Hematopoietic multipotent progenitor cell treated with erythropoietin and hydrocortisone succinate and interleukin-3 and kit ligand, for 8 days (in vitro differentiated cells): ENCODE measurements at regions not wholly inside any gene's neighbourhood (a gene's known extent, or its start where the extent isn't known, plus 50 kb on each side); places are given as distances from the start of the nearest gene placed in this dataset.

Source experiments
- DNase-seq: peaks from one replicate; pipeline ENCODE4 v3.0.0-alpha.2; 2015

DNA sequence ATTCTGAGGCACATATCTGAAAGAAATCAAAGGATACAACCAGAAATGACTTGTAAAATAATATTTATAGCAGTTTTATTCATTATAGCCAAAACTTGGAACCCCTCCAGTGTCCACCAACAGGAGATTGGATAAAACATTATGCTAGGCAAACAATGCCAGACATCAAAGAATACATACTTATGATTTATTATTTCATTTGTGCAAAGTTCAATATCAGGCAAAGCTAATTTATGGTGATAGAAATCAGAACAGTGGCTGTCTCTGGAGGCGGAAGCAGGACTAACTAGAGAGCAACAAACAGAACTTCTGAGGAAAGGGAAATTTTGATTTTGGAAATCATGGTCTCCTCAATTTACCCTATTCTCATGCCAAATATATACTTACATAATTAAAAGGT is 193.1 kb downstream of the ICE1 start:
- no peak for DNase-seq

- no peak for DNase-seq
Observed at GRCh38 chr5:5613261-5613990, 190.9 kb downstream of the ICE1 start.

DNA sequence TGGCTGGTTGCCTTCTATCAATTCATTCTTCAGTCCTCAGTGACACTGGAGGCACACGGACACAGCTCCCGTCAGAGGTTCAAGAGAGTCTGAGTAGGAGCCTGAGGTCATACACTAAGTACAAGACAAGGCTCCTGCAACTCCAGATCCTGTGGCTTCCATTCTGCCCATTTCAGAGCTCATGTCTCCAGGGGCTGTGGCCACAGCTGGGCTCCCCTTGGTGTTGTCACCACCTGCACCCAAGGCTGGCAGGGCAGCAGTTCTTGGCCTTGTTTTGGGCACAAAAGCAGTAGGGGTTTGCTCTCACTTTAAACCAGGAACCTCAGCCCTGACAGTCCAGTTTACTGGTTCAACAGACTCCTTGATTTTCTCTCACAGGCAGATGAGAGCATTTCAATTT is 189.6 kb downstream of the ICE1 start:
- no peak for DNase-seq

GRCh38 chr5:5609935-5610334 is 187.5 kb downstream of the ICE1 start:
- DNase-seq = no peak

DNA sequence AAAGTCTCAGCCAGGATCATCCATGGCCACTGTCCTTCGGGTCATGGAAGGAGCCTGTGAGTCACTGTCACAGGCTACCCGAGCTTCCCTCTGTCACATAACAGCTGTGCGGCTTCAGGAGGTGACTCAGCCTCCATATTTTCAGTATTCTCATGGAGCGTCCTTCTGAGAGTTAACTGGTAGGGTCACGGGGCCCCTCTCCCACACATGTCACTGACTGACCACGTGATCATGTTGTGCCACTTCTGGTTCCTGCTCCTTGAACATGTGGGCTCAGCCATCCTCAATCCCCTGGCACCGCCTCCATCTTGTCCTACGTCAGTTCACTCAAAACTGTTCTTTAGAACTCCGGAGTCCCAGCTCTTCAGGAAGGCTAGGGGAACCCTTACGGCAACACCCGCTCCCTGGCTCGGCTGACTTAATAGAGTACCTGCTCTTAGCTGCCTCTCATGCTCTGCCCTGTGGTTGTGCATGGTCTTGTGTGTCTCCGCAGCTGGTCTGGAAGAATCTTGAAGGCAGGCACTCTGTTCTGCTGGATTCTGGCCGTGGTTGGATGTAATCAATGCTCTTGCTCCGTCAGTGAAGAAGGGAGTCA is 182.8 kb downstream of the ICE1 start:
- no peak for DNase-seq

- DNase-seq = no peak
Observed at GRCh38 chr5:5602554-5602953, 180.1 kb downstream of the ICE1 start.

DNA sequence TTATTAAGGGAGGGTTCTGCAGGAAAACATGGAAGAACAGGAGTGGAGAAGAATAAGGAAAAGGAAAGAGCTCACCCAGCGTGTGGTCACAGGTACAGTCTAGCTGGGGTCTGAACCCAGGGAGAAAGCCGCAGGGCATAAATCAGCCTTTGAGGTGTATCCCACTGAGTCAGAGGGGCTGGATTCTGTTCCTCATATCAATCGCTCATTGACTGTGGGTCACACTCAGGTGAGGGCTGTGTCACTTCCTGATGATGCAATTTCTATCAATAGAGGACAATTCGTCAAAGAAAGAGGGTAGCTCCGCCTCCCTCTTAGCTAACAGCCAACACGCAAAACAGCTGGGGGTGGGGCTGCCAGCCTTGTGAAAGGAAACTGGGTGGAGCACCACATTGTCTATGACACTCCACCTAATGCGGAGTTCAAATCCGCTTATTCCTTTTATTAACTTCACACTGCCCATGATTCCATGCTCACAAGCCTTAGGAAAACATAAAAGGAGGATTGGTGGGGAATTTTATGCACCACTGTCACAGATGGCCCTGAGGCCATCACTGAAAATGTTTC is 176.2 kb downstream of the ICE1 start:
- DNase-seq = no peak

DNA sequence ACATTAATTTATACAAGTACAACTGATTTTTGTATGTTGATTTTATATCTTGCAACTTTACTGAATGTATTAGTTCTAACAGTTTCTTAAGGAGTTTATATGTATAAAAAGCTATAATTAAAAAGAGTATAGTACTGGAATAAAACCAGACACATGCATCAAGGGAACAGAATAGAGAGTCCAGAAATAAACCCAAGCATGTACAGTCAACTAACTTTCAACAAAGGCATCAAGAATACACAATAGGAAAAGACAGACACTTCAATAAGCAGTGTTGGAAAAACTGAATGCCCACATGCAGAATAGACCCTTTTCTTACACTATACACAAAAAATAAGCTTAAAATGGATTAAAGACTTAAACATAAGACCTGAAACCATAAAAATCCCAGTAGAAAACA is 170.9 kb downstream of the ICE1 start:
- DNase-seq = no peak

DNA sequence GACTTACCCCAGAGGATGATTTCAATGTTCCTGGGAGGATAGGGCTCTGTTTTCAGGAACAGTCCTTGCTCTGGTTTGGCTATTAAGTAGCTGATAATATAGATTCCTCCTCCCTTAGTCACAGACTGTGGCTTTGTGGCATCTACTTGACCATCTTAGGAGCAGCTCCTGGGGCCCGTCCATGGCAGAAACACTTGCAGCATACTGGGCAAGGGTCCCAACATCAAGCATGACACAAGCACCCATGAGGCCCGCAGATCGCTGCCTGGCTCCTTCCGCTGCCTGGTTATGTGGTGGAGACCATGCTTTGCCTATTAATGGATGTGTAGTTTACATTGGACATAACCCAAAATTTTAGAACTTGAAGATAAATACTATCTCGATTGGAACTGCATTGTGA is 170.1 kb downstream of the ICE1 start:
- no peak for DNase-seq

GRCh38 chr5:5591567-5591966 is 169.1 kb downstream of the ICE1 start:
- no peak for DNase-seq

DNA sequence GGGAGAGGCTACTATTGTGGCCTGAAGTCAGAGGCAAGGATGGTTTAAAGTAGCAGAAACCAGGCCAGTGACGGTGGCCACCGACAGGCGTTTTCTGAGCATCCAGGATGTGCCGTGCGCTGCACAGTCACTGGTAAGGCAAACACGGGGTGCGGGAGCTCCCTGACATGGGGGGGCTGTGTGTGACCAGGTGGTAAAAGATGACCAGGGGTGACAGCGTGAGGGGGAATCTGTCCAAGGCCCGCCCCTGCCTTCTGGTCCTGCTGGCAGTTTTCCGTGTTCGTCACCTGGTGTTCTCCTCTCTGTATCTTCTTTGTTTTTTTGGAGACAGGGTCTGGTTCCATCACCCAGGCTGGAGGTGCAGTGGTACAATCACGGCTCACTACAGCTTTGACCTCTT is 167.4 kb downstream of the ICE1 start:
- no peak for DNase-seq

DNA sequence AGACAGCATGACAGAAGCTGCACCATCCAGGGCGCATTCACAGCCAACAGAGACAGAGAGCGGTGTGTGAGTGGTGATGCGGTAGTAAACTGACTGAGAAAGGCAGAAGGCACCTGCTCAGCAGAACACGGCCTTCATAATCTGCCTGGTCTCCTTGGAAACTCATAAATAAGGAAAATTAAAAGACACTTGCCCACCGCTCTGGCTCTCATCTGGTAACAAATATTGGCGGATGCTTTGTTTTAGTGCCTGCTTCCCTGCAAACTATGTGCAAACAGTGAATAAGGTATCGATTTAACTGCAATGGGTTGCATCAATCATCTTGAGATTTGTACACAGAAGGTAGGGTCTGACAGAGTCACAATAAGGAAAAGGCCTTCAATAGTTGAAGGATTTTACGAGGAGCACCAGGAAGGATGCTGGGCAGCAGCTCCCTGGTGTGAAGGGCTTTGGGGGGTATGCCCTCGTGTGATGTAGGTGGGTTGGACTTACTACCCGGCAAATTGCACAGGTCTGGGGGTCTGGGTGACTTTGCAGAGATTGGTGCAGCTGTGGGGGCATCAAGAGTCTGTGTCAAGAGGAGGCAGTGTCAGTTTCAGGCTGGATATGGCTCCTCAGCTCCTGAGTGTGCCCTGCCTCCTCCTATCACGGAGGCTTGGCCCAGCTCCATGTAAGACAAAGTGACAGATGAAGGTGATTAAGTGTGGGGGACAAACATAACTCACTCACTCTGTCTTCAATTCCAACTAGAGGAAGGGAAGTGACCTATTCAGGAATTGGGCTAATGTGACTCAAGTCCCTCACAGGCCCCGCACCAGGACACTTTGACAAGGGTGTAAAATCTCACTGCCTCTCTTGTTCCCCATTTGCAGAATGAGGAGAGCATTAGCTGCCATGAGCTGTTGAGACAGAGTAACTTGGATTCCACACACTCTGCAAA is 166.7 kb downstream of the ICE1 start:
- no peak for DNase-seq

GRCh38 chr5:5588386-5588785 is 165.9 kb downstream of the ICE1 start:
- no peak for DNase-seq

DNA sequence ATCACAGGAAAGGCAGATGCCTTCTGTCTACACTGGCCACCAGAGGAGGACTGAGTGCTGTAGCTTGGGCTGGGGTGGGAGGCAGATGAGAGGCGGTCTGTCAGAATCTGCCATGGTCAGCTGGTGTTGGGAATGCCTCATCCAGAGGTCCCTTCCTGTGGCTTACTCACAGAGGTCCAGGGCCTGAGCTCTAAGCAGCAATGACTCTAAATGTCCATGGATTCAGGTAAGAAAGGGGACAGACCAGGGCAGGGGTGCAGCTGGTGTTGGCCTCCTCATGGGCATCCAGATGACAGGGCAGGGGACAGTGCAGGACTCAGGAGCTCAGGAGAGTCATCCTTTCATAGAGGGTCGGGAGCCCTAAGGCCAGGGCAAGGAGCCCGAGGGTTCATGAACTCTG is 165.0 kb downstream of the ICE1 start:
- no peak for DNase-seq

GRCh38 chr5:5586721-5587120 is 164.2 kb downstream of the ICE1 start:
- no peak for DNase-seq

GRCh38 chr5:5585751-5586341 is 163.4 kb downstream of the ICE1 start:
- no peak for DNase-seq

DNA sequence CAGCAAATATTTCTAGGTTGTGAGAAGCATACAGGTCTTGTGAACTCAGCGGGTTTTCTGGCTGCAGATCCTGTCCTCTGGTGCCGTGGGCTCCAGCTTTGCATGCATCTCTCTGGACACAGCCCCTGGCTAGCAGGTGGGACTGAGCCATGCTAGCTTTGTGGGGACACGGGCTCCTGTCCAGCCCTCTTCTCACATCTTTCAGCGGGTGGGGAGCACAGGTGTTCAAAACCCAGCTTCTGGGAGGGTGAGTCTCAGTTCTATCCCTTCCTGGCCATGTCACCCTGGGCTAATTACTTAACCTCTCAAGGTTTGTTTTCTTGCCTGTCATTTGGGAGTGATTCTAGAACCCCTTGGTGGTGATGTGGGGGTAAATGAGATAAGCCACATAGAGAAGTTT is 162.3 kb downstream of the ICE1 start:
- no peak for DNase-seq

DNA sequence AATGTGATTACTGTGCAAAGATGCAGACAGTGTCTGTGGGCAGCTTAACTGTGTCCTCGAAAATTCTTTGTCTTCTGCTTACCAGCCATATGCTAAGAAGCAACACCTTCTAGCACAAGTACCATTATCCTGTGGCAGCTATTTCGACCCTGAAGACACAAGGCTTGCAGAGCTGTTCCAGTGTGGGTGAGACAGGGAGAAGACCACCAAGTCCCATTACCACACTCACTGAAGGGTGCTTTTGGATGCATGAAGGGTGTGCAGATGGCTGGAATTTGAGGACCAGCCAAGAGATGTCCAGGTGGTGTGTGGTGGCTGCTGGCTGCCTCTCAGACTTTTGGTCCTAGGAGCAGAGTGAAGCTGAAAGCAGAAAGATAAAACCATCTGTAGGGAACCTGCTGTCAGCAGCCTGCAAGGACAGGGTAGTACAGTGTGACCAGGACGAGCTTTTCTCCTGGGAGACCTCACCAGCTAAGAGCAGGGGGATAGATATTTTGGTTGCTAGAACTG is 161.8 kb downstream of the ICE1 start:
- DNase-seq = no peak

GRCh38 chr5:5583832-5584231 is 161.4 kb downstream of the ICE1 start:
- DNase-seq = no peak

DNA sequence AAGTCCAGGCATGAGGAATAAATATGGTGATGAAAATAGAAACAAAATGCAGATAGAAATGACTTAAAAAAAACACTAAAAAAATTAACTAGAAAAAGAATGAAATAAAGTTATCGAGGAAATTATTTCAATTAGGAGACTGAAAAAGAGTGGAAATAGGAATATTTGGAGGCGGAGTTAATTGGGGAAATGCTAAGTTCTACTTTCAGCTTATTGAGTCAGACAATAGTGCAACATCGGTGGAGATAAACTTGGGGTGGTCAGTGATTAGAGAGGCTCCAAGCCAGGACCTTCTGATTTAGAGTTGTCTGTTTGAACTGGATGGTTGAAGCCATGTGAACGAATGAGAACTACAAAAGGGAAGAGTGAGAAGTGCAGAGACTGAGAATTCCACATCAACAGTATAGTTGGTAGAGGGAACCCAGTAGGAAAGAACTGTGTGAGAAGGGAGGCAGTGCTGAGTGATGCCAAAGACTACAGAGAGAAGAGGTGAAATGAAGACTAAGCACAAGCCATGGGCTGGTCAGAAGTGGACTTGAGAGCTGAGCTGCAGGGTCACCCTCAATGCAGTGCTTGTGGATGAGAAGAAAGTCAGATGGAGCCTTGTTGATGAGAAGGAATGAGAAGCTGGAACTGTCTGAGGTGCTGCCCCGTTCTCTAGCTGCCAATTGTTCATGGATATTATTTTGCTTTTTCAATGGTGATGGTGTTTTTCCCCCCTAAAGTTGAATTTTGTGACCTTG is 160.7 kb downstream of the ICE1 start:
- no peak for DNase-seq

DNA sequence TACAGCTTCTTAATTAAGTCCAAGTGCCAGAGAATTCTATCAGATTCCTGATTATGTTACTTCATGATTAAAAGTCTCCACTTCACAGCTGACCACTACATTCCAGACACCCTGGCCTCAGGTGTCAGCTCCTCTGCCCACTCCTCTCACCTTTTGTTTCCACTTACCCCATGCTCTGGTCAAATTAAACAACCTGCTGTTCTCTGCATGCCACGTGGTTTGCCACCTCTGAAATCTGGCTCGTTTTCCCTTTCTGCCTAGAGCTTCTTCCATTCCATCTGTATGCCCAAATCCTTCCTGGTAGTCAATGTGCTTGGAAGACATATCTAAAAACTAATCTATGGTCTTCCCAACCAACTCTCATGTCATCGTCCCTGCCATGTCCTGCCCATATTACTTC is 158.6 kb downstream of the ICE1 start:
- DNase-seq = no peak

GRCh38 chr5:5576744-5577143 is 154.3 kb downstream of the ICE1 start:
- DNase-seq = no peak
